ENCODE measurements at regions not wholly inside any gene's neighbourhood (a gene's known extent, or its start where the extent isn't known, plus 50 kb on each side); places are given as distances from the start of the nearest gene placed in this dataset.
A peak's percentile ranks its signal among the peaks of the same experiment; 100 is the strongest.

GRCh38 chr4:67342291-67342690, 203.0 kb downstream of the CENPC start:
- H3K4me3 ChIP-seq (ENCODE audit: low read depth, low read length): no peak overlapping the region
- DNase-seq (ENCODE audit: low read depth): no peak
- in situ Hi-C loops (cut with HindIII; ENCODE audit: low sequenced_read_pairs): no loop called here
- TF ChIP-seq CTCF (IDR thresholded peaks at IDR 0.05; ENCODE audit: low read depth, low read length, missing control alignments): no peak

DNA sequence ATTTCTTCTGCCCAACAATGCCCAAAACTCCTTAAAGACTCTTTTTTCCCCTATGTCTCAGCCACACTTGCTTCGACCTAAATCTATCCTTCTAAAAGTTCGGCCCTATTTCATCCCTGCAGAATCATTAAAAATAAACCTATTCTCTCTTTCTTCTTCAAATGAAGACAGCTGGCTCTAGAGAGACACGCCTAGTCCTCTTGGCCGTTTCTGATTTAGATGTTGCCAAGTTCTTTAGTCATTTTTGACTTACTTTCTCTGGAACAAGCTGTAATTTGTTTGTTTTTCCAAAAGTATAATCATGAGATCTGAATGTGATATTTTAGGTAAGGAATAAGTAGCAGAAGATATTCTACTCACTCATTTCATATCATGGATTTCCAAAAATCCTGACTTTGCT, 211.6 kb downstream of the CENPC start:
- no peak for TF ChIP-seq CTCF (IDR thresholded peaks at IDR 0.05; ENCODE audit: low read depth, low read length, missing control alignments)
- H3K4me3 ChIP-seq (ENCODE audit: low read depth, low read length): no peak overlapping the region
- no peak for DNase-seq (ENCODE audit: low read depth)
- in situ Hi-C loops (cut with HindIII; ENCODE audit: low sequenced_read_pairs): no loop called here

DNA sequence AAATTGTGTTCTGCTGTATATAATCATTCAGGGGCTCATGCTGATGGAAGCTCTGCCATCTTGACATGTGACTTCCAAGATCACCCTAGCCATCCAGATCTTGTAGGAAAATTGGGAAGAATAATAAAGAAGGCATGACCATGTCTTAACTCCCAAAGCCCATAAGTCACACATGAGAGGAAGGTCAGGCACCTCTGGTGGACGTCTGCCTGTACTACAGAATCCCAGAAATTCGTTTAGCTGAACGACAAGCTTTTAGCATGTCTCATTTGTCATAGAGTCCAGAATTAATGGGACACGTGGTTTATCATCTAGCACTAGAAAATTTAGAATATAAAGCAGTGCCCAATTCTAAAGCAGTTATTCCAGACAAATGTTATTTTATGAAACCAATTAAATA, 212.7 kb downstream of the CENPC start:
- H3K4me3 ChIP-seq (ENCODE audit: low read depth, low read length): no peak overlapping the region
- in situ Hi-C loops (cut with HindIII; ENCODE audit: low sequenced_read_pairs): no loop called here
- TF ChIP-seq CTCF (IDR thresholded peaks at IDR 0.05; ENCODE audit: low read depth, low read length, missing control alignments): peak; percentile 53
- no peak for DNase-seq (ENCODE audit: low read depth)

DNA sequence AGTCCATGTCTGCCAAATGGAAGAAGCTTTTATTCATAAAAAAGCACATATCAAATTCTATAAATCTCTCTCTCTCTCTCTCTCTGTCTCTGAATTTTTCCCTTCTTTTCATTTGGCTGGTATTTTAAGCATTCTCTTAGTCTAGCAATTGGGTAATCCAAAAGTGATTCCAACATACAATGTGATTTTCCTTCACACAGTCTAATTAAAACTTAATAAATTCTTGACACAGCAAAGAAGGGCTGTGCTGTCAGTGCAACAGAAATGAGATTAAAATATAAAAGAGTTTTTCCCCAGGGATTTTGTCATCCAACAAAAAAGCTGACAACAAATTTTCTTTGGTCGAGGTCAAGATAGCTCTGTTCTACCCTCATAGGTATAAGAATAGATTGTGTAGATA, 216.9 kb downstream of the CENPC start:
- no peak overlapping the region for H3K4me3 ChIP-seq (ENCODE audit: low read depth, low read length)
- no peak for TF ChIP-seq CTCF (IDR thresholded peaks at IDR 0.05; ENCODE audit: low read depth, low read length, missing control alignments)
- in situ Hi-C loops (cut with HindIII; ENCODE audit: low sequenced_read_pairs): no loop called here
- no peak for DNase-seq (ENCODE audit: low read depth)

DNA sequence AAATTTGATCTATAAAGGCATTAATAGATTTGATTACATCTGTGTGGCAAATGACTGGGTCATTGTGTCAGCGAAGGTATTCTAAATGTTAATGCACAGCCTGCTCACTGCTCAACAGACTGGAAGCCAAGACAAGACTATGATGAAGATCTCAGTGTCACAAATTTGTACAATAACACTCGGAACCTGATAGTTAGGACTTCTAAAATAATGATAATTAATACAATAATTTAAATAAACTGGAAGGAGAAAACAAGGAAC, 217.4 kb downstream of the CENPC start:
- DNase-seq (ENCODE audit: low read depth): no peak
- in situ Hi-C loops (cut with HindIII; ENCODE audit: low sequenced_read_pairs): no loop called here
- H3K4me3 ChIP-seq (ENCODE audit: low read depth, low read length): no peak overlapping the region
- TF ChIP-seq CTCF (IDR thresholded peaks at IDR 0.05; ENCODE audit: low read depth, low read length, missing control alignments): no peak

GRCh38 chr4:67327245-67328017, 217.9 kb downstream of the CENPC start:
- no peak overlapping the region for H3K4me3 ChIP-seq (ENCODE audit: low read depth, low read length)
- peak; percentile 93 for TF ChIP-seq CTCF (IDR thresholded peaks at IDR 0.05; ENCODE audit: low read depth, low read length, missing control alignments)
- in situ Hi-C loops (cut with HindIII; ENCODE audit: low sequenced_read_pairs): no loop called here
- DNase-seq (ENCODE audit: low read depth): peak; percentile 38

All from astrocyte of the cerebellum (primary cell).